Thymus (tissue), 11 donors: ENCODE measurements at regions not wholly inside any gene's neighbourhood (a gene's known extent, or its start where the extent isn't known, plus 50 kb on each side); places are given as distances from the start of the nearest gene placed in this dataset.
"Not testable (repeated sequence)": the region's sequence is repeated elsewhere in the genome, so short reads cannot be mapped to it uniquely, and the experiment has no call there.

ENCODE experiments used
- DNase-seq, 9 donors: peaks; one replicate each; pipeline ENCODE4 v3.0.0-alpha.2; 2013; ENCODE audit warnings: low spot score in 9 of 9, low read depth in 6 of 9, missing footprints in 1 of 9
- H3K27ac ChIP-seq, 2 donors: one replicate each; pipeline ENCODE4 v1.5.1; 2013; ENCODE audit warnings: control low read depth in 1 of 2, low read depth in 1 of 2, low read length in 1 of 2, mild to moderate bottlenecking in 1 of 2, moderate library complexity in 1 of 2
- H3K27me3 ChIP-seq, 2 donors: one replicate each; pipeline ENCODE4 v1.5.1; 2013; ENCODE audit warnings: low read length in 1 of 2; ENCODE audit not compliant: control insufficient read depth in 2 of 2, insufficient read depth in 1 of 2
- H3K36me3 ChIP-seq, 2 donors: one replicate each; pipeline ENCODE4 v1.5.1; 2013; ENCODE audit warnings: low read length in 1 of 2, mild to moderate bottlenecking in 1 of 2, moderate library complexity in 1 of 2; ENCODE audit not compliant: control insufficient read depth in 2 of 2, insufficient read depth in 2 of 2
- H3K4me1 ChIP-seq, 2 donors: one replicate each; pipeline ENCODE4 v1.5.1; 2013; ENCODE audit warnings: low read length in 2 of 2; ENCODE audit not compliant: control insufficient read depth in 2 of 2, insufficient read depth in 2 of 2
- H3K4me3 ChIP-seq, 2 donors: one replicate each; pipeline ENCODE4 v1.5.1; 2013; ENCODE audit warnings: low read length in 2 of 2, control low read depth in 1 of 2, mild to moderate bottlenecking in 1 of 2
- H3K9me3 ChIP-seq, 2 donors: one replicate each; pipeline ENCODE4 v1.5.1; 2013; ENCODE audit warnings: low read length in 1 of 2, mild to moderate bottlenecking in 1 of 2; ENCODE audit not compliant: control insufficient read depth in 2 of 2, insufficient read depth in 1 of 2
- WGBS: extraction: QIAGEN DNeasy Blood & Tissue Kit; methylation state at CpG from one replicate; pipeline ENCODE4 v1.1.7; 2013; 5-methylcytosine and 5-hydroxymethylcytosine counted together
- donor health status: healthy.

DNA sequence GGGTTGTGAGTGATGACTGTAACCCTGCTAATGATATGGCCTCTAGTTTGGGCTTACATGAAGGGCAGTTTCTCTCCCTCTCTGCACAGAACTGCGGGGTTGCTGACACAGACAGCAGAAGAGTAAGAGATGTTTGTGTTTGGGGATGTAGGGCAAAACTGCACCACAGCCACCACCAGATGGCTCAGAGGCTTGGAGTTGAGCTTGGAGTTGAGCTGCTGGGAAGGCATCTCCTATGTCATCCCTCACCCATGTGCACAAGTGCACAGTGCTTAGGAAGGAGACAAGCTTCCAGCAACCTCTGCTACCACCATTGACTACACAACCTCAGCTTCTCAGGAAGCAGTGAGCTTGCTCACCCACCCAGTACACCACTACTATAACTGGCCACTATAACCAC, 303.9 kb upstream of the DEFB112 start:
- Histone ChIP-seq H3K27ac (no peak overlapping the region), H3K9me3 (peaks cover 0 to 6% of the 10 kb centered on the region in 2 donors), H3K36me3 (no peaks in the 10 kb centered on the region), H3K27me3 (no peaks in the 10 kb centered on the region), H3K4me1 (no peaks in the 10 kb centered on the region), H3K4me3 (no peak overlapping the region)
- DNase-seq = no peak
- 91% methylated on average over 1 of the region's 1 CpG for WGBS

DNA sequence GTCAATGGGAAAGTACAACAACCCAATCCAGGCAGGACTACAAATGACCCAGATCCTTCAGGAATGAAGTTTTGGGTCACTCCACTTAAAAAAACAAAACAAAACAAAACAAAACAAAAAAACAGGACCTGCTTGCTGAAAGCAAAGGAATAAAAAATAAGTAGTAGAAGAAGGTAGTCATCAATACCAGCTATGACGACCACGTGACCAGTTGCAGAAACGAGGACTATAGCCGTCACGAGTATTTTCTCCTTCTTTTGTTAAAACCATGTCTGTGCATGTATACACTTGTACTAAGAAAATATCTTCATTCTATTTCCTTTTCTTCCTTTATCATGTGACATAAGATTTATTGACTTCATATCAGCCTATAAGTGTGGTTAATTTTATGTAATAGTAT, 308.4 kb upstream of the DEFB112 start:
- H3K27ac ChIP-seq = no peak overlapping the region
- no peaks in the 10 kb centered on the region for H3K27me3 ChIP-seq
- H3K4me1 ChIP-seq = no peaks in the 10 kb centered on the region
- no peaks in the 10 kb centered on the region for H3K36me3 ChIP-seq
- peaks cover 0 to 4% of the 10 kb centered on the region in 2 donors for H3K9me3 ChIP-seq
- 97% methylated on average over 5 of the region's 5 CpGs for WGBS
- no peak overlapping the region for H3K4me3 ChIP-seq
- DNase-seq = no peak

DNA sequence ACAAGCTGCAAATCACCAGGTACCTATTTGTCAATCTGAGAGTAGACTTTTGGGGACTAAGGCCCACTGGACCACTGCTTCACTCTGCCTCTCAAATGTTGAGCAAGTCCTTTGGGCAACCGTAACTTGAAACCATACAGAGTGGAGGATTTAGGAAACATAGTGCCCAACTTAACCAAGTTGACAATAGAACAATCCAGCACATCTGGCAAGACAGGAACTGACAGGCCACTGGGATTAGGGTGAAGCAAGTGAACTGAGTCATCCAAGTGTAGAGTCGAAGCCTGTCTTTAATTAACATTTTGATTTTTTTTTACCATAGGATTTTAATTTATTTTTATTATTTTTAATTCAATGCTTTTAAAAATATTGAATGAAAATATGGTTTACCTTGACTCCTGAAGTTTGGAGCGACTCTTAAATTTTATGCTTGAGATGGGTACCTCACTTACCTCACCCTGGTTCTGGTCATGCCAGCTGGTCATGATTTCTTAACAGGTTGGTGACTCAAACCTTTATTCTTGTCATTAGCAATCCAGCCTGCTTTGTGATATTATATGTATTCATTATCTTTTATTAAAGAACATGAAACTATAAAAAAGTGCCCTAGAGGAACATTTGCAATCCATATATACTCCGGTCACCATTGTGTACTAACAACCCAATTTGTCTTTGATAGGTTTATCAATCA, 312.1 kb upstream of the DEFB112 start:
- Histone ChIP-seq H3K27me3 (no peaks in the 10 kb centered on the region), H3K9me3 (no peaks in the 10 kb centered on the region), H3K27ac (no peak overlapping the region), H3K4me1 (no peaks in the 10 kb centered on the region), H3K4me3 (no peak overlapping the region), H3K36me3 (no peaks in the 10 kb centered on the region)
- DNase-seq = no peak
- WGBS = 94% methylated on average over 4 of the region's 4 CpGs

DNA sequence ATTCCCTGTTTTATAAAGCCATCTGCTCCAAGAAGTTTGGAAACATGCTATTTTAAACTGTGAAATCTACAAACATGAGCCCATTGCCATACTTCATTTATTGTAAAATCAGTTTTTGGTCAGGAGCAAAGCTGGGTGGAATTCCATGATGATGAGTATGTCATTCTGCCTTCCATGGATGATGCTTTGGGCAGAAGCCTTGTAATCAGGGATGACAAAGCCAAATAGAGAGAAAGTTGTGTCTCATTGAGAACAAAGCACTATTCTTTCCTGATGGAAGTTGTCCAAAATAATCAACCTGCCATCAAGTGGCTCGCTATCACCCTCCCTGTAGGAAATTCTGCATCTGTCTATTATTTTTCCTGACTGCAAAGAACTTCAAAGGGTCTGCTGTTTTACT, 313.0 kb upstream of the DEFB112 start:
- Histone ChIP-seq H3K4me1 (no peaks in the 10 kb centered on the region), H3K4me3 (no peak overlapping the region), H3K9me3 (no peaks in the 10 kb centered on the region), H3K27ac (no peak overlapping the region), H3K36me3 (no peaks in the 10 kb centered on the region), H3K27me3 (no peaks in the 10 kb centered on the region)
- 81% methylated on average over 1 of the region's 1 CpG for WGBS
- no peak for DNase-seq

DNA sequence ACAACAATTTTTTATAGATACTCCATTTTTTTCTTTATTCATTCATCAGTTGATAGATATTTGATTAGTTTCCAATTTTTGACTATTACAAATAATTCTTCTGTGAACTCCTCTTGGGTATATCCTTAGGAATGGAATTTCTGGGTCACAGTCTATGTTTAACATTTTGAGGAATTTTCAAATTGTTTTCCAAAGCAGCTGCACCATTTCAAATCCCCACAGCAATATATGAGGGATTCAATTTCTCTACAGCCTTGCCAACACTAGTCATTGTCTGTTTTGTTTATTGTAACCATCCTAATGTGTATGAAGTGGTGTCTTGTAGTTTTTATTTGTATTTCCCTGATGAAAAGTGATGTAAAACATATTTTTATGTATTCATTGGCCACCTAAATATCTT, 320.3 kb upstream of the DEFB112 start:
- no peak overlapping the region for H3K4me3 ChIP-seq
- no peak for DNase-seq
- H3K9me3 ChIP-seq = no peaks in the 10 kb centered on the region
- H3K27me3 ChIP-seq = no peaks in the 10 kb centered on the region
- H3K27ac ChIP-seq = no peak overlapping the region
- H3K36me3 ChIP-seq = no peaks in the 10 kb centered on the region
- H3K4me1 ChIP-seq = no peaks in the 10 kb centered on the region

DNA sequence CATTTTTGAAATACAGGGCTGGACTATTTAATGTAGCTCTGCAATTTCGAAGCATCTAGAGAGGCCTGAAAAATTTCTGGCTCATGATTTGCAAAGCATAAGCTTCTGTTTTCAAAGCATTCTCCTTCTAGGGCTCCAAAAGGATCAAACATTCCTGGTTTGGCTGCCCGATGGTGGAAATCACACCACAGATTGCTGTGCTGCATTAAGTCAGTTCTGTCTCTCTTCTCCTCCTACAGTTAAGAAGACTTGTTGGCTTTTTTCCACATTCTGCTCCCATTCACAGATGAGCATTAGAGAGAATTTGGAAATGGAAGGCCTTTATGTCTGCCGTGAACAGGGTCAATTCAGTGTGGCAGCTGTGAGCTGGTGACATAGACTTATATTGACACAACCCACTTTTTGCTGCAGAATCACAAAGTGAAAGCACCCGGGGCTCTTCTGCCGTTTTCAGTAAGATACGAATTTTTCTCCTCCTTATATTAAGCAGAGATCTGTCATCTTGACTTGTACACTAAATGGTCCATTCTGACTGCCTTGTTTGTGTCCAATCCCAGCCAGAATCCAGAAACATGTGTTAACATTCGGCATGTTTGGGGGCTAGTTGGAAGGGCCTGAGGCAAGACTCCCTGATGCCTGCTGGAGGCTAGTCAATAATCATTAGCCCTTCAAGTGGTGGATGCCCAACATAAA, 330.8 kb upstream of the DEFB112 start:
- Histone ChIP-seq H3K4me3 (no peak overlapping the region), H3K27ac (no peak overlapping the region), H3K9me3 (no peaks in the 10 kb centered on the region), H3K36me3 (no peaks in the 10 kb centered on the region), H3K4me1 (no peaks in the 10 kb centered on the region), H3K27me3 (no peaks in the 10 kb centered on the region)
- no peak for DNase-seq
- WGBS = 88% methylated on average over 7 of the region's 7 CpGs

DNA sequence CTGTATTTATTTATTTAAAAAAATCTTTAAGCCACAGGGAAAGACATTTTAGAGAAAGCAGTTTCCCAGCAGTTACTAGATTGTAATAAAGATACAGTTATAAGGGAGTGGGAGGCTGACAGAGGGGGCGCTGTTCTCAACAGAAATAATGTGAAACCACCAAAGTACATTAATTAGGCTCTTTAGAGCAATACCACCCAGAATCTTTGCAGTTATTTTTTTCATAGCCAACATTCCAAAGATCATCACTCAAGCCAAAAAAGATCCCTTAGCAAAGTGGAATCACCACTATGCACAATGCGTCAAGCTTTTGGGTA, 331.3 kb upstream of the DEFB112 start:
- no peak overlapping the region for H3K4me3 ChIP-seq
- no peak overlapping the region for H3K27ac ChIP-seq
- no peaks in the 10 kb centered on the region for H3K4me1 ChIP-seq
- WGBS = 53% methylated on average over 2 of the region's 2 CpGs
- no peak for DNase-seq
- H3K9me3 ChIP-seq = no peaks in the 10 kb centered on the region
- H3K36me3 ChIP-seq = no peaks in the 10 kb centered on the region
- H3K27me3 ChIP-seq = no peaks in the 10 kb centered on the region

DNA sequence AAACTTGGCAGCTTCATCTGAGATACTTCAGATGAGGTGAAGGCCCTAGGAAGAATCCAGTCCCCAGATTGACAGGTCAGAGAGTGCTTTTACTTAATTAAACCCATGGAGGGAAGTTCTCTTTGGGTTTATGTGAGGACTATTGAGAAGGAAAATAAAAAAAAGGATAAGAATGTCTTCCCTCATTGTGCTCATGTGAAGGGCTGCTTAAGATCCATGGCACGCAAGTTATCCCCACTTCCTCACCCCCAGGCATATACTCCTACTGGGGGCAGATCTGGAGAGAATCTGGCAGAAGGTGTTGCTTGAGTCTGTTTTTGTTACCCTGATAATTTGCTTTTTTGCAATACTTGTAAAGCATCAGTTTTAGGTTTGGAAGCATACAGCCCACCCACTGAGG, 322.9 kb upstream of the TFAP2D start:
- no peak for DNase-seq
- H3K4me1 ChIP-seq = no peaks in the 10 kb centered on the region
- H3K27me3 ChIP-seq = no peaks in the 10 kb centered on the region
- no peak overlapping the region for H3K27ac ChIP-seq
- no peaks in the 10 kb centered on the region for H3K36me3 ChIP-seq
- H3K9me3 ChIP-seq = no peaks in the 10 kb centered on the region
- H3K4me3 ChIP-seq = no peak overlapping the region
- 98% methylated on average over 1 of the region's 1 CpG for WGBS

DNA sequence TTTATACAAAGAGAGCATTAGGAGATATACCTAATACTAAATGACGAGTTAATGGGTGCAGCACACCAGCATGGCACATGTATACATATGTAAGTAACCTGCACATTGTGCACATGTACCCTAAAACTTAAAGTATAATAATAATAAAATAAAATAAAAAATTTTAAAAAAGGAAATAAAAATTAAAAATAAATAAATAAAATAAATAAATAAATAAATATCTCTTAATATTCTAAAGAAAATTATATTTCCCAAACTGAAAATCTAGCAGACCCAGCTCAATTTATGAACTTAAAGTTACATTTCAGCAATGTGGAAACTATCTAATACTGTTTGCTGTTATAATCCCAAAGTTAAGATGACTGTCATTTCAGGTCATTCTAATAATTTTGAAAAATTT, 319.2 kb upstream of the TFAP2D start:
- not testable (repeated sequence) for H3K27me3 ChIP-seq, H3K27ac ChIP-seq, H3K4me1 ChIP-seq, H3K4me3 ChIP-seq, DNase-seq, H3K36me3 ChIP-seq, H3K9me3 ChIP-seq
- WGBS = 89% methylated on average over 1 of the region's 1 CpG
